Lower lobe of right lung (tissue), 2 donors: ENCODE measurements at regions not wholly inside any gene's neighbourhood (a gene's known extent, or its start where the extent isn't known, plus 50 kb on each side); places are given as distances from the start of the nearest gene placed in this dataset.

Source experiments
- ATAC-seq, 2 donors: fragments of 200-7000 bp; cut with Tn5 transposase; one replicate each; pipeline ENCODE4 v1.9.1; 2020 to 2022; ENCODE audit warnings: mild to moderate bottlenecking in 2 of 2, moderate library complexity in 2 of 2
- DNase-seq: peaks from one replicate; pipeline ENCODE4 v3.0.0-alpha.2; 2020
- H3K27ac ChIP-seq: fragments of 200-600 bp; one replicate; pipeline ENCODE4 v1.8.0; 2022
- H3K27me3 ChIP-seq: fragments of 200-600 bp; one replicate; pipeline ENCODE4 v1.8.0; 2022; ENCODE audit warnings: low read depth
- H3K36me3 ChIP-seq: fragments of 200-600 bp; one replicate; pipeline ENCODE4 v1.8.0; 2022; ENCODE audit warnings: mild to moderate bottlenecking
- H3K4me1 ChIP-seq: fragments of 200-600 bp; one replicate; pipeline ENCODE4 v1.8.0; 2022
- H3K4me3 ChIP-seq: fragments of 200-600 bp; one replicate; pipeline ENCODE4 v1.8.0; 2022; ENCODE audit warnings: mild to moderate bottlenecking
- H3K9me3 ChIP-seq: fragments of 200-600 bp; one replicate; pipeline ENCODE4 v1.8.0; 2022
- intact Hi-C: fragments of 100-400 bp; cut with DNase I; formaldehyde crosslinking; loops from one replicate; pipeline ENCODE4 v1.11.0; 2022
- TF ChIP-seq, protein P1 (sequence below): fragments of 200-600 bp; IDR thresholded peaks from one replicate; pipeline ENCODE4 v1.8.0; 2022; ENCODE audit warnings: antibody characterized with exemption, mild to moderate bottlenecking
- donor health status: DM: no; HTN: yes; CAD: no; lungs with severe emphysema.

DNA sequence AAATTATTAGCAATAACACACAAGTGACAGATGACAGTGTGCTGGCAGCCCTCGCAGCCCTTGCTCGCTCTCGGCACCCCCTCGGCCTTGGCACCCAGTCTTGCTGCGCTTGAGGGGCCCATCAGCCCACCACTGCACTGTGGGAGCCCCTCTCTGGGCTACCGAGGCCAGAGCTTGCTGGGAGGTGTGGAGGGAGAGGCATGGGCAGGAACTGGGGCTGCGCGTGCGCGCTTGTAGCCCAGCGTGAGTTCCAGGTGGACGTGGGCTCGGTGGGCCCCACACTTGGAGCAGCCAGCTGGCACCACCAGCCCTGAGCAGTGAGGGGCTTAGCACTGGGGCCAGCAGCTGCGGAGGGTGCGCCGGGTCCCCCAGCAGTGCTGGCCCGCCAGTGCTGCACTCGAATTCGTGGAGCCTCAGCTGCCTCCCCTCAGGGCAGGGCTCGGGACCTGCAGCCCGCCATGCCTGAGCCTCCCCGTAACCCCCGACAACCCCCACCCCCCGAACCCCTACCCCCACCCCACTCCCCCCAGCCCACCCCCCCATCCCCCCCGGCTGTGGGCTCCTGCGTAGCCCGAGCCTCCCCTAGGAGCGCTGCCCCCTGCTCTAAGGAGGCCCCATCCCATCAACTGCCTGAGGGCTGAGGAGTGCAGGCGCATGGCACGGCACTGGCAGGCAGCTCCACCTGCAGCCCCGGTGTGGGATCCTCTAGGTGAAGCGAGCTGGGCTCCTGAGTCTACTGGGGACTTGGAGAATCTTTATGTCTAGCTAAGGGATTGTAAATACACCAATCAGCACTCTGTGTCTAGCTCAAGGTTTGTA lies 240.9 kb downstream of the TRIM36 start:
- Histone ChIP-seq H3K9me3 (no peaks in the 10 kb centered on the region), H3K4me3 (no peak overlapping the region), H3K27ac (no peak overlapping the region), H3K36me3 (no peaks in the 10 kb centered on the region), H3K27me3 (no peaks in the 10 kb centered on the region), H3K4me1 (no peaks in the 10 kb centered on the region)
- ATAC-seq (no peak), DNase-seq (no peak)
- TF ChIP-seq, protein P1, sequence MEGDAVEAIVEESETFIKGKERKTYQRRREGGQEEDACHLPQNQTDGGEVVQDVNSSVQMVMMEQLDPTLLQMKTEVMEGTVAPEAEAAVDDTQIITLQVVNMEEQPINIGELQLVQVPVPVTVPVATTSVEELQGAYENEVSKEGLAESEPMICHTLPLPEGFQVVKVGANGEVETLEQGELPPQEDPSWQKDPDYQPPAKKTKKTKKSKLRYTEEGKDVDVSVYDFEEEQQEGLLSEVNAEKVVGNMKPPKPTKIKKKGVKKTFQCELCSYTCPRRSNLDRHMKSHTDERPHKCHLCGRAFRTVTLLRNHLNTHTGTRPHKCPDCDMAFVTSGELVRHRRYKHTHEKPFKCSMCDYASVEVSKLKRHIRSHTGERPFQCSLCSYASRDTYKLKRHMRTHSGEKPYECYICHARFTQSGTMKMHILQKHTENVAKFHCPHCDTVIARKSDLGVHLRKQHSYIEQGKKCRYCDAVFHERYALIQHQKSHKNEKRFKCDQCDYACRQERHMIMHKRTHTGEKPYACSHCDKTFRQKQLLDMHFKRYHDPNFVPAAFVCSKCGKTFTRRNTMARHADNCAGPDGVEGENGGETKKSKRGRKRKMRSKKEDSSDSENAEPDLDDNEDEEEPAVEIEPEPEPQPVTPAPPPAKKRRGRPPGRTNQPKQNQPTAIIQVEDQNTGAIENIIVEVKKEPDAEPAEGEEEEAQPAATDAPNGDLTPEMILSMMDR = no peak
- intact Hi-C loops = no loop called here

DNA sequence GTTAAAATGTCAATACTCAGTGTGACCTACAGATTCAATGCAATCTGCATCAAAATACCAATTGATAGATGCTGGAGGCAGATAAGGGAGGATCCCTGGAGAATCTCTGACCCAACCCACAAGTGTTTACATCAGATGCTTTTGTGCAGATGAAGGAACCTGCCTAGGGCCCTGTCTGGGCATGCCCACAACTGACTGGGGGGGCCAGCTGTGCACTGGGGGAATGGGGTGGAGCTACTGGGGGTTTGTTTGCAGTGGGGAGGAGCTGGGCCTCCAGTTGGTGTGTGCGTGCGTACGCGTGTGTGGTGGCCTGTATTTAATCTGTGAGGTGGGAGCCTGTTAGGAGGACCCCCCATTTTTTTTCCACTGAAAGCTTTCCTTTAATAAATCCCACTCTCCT lies 244.9 kb downstream of the TRIM36 start:
- TF ChIP-seq, protein P1 = no peak
- no peak for ATAC-seq
- intact Hi-C loops = no loop called here
- Histone ChIP-seq H3K27ac (no peak overlapping the region), H3K36me3 (no peaks in the 10 kb centered on the region), H3K27me3 (no peaks in the 10 kb centered on the region), H3K4me1 (no peaks in the 10 kb centered on the region), H3K9me3 (no peaks in the 10 kb centered on the region), H3K4me3 (no peak overlapping the region)
- no peak for DNase-seq

DNA sequence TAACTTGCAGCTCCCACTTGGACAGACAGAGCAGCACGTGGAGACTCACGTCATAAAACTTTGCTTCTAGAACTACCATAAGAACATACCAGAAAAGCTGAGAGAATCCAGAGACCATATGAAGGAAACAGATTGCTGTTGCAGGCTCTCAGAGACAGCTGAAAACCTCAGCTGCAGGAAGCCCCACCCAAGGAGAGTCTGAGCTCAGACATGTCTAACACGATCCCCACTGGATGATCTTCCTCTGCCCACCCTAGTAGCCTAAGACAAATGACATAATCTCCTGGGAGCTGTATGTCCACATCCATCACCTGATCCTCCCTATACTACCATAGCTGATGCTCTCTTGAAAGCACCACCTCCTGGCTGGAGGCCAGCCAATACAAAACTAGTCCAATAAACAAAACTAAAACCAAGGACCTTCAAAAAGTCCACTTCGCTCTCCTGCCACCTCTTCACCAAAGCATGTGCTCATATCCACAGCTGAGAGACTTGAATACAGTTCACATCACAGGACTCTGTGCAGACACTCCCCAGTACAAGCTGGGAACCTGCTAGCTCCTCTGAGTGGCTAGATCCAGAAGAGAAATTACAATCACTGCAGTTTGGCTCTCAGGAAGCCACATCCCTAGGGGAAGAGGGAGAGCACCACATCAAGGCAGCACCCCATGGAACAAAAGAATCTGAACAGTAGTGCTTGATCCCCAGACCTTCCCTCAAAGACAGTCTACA lies 257.4 kb downstream of the TRIM36 start:
- Histone ChIP-seq H3K36me3 (no peaks in the 10 kb centered on the region), H3K4me3 (no peak overlapping the region), H3K27ac (no peak overlapping the region), H3K9me3 (peaks cover 5% of the 10 kb centered on the region), H3K27me3 (no peaks in the 10 kb centered on the region), H3K4me1 (no peaks in the 10 kb centered on the region)
- no peak for ATAC-seq
- DNase-seq = no peak
- TF ChIP-seq, protein P1 = no peak
- intact Hi-C loops = no loop called here

DNA sequence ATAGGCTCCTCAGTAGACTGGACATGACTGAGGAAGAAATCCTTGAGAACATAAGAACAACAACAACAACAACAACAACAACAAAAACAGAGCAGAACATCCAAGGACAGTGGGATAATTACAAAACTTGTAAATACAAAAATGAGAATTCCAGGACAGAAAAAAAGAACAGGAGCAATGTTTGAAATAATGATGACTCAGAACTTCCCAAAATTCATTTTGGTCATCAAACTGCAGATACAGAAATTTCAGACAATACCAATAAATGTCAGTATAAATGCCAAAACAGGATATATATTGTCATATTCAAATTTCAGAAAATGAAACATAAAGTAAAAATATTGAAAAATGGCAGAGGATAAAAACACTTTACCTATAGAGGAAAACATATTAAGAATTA lies 259.0 kb downstream of the TRIM36 start:
- Histone ChIP-seq H3K36me3 (no peaks in the 10 kb centered on the region), H3K9me3 (peaks cover 5% of the 10 kb centered on the region), H3K27me3 (no peaks in the 10 kb centered on the region), H3K4me1 (no peaks in the 10 kb centered on the region), H3K27ac (no peak overlapping the region), H3K4me3 (no peak overlapping the region)
- TF ChIP-seq, protein P1 = no peak
- ATAC-seq = no peak
- no peak for DNase-seq
- intact Hi-C loops = no loop called here

DNA sequence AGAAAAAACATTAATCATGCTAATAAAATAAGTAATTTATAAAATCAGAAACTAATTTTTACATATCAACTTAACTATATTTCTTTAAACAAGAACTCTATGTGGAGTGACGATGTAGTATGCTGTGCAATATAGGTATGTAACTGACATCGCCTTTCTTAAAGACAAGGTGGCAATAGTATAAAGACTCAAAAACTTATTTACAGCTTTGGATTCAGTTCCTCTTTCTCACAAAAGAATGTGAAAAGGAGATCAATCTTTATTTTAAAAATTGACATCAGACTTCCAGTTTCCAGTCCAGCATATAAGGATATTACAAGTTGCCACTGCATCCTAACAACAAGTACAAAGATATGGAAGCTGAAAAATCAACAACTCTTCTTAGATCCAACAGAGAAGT lies 260.3 kb downstream of the TRIM36 start:
- Histone ChIP-seq H3K9me3 (peaks cover 5% of the 10 kb centered on the region), H3K4me1 (no peaks in the 10 kb centered on the region), H3K4me3 (no peak overlapping the region), H3K36me3 (no peaks in the 10 kb centered on the region), H3K27me3 (no peaks in the 10 kb centered on the region), H3K27ac (no peak overlapping the region)
- TF ChIP-seq, protein P1 = no peak
- intact Hi-C loops = no loop called here
- ATAC-seq = no peak
- DNase-seq = no peak
